ENCODE measurements at regions not wholly inside any gene's neighbourhood (a gene's known extent, or its start where the extent isn't known, plus 50 kb on each side); places are given as distances from the start of the nearest gene placed in this dataset.
A peak's percentile ranks its signal among the peaks of the same experiment; 100 is the strongest.

DNA sequence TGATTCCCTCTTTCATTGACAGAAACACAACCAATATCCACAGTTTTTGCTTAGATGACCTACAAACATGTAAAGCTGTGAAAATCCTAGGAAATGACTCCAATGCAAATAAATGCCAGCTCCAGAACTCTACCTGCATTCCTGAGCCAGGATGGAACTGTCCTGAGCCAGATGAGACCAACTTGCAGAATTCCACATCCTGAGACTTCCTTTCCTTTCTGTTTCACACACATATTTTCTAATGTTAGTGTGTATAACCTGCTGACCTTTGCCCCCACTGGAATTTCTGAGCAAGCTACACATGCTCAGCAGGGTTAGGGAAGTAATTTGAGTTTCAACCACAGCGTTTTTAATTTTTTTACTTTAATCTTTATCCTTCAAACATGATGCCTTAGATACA is 69.6 kb upstream of the ADGRF1 start:
- no peaks in the 10 kb centered on the region for H3K36me3 ChIP-seq (ENCODE audit: control insufficient read depth, insufficient read depth, low read length)
- no peak overlapping the region for H3K4me2 ChIP-seq (ENCODE audit: insufficient read depth, low read length)
- POLR2A ChIA-PET, result no interaction called here
- TF ChIP-seq NRF1 (conservative IDR thresholded peaks at IDR 0.05 in 1 of 2, IDR thresholded peaks at IDR 0.05 in 1 of 2) (peak in 1 of 2 experiments; percentile 33; a peak in 1 of 4 replicates), RAD21 (CRISPR knock-in tag; conservative IDR thresholded peaks at IDR 0.05 in 1 of 2, IDR thresholded peaks at IDR 0.05 in 1 of 2) (no peak), NR2C1 (IDR thresholded peaks at IDR 0.05) (no peak), NR2C1 (tag; IDR thresholded peaks at IDR 0.05) (peak; percentile 58; the same call in 1 of the 2 replicates), ATF1 (CRISPR knock-in tag; IDR thresholded peaks at IDR 0.05) (no peak), ATF1 (tag; IDR thresholded peaks at IDR 0.05) (no peak), HMG20A (CRISPR knock-in tag; conservative IDR thresholded peaks at IDR 0.05) (no peak)
- TF ChIP-seq, protein P1, sequence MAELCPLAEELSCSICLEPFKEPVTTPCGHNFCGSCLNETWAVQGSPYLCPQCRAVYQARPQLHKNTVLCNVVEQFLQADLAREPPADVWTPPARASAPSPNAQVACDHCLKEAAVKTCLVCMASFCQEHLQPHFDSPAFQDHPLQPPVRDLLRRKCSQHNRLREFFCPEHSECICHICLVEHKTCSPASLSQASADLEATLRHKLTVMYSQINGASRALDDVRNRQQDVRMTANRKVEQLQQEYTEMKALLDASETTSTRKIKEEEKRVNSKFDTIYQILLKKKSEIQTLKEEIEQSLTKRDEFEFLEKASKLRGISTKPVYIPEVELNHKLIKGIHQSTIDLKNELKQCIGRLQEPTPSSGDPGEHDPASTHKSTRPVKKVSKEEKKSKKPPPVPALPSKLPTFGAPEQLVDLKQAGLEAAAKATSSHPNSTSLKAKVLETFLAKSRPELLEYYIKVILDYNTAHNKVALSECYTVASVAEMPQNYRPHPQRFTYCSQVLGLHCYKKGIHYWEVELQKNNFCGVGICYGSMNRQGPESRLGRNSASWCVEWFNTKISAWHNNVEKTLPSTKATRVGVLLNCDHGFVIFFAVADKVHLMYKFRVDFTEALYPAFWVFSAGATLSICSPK (IDR thresholded peaks at IDR 0.05; ENCODE audit: borderline replicate concordance), result no peak
- H3K9ac ChIP-seq (ENCODE audit: insufficient read depth in 1 of 2, low read depth in 2 of 2, low read length in 2 of 2), result no peak overlapping the region
- in situ Hi-C loops (cut with MboI), result no loop called here
- H2AFZ ChIP-seq (ENCODE audit: low read depth, low read length), result no peak overlapping the region
- BruUV-seq (replicated peaks), result no TSS peak
- H3K4me1 ChIP-seq (replicated peaks in 1 of 2; ENCODE audit: control insufficient read depth in 2 of 2, insufficient read depth in 2 of 2, low read length in 2 of 2), result peaks cover 0 to 8% of the 10 kb centered on the region in 2 experiments; a peak in 3 of 5 replicates
- intact Hi-C loops (cut with micrococcal nuclease), result no loop called here
- no peak overlapping the region for H3K27ac ChIP-seq (ENCODE audit: extremely low read depth, low read depth, low read length)
- no peaks in the 10 kb centered on the region for H3K27me3 ChIP-seq (ENCODE audit: control insufficient read depth in 2 of 2, insufficient read depth in 2 of 2, low read length in 2 of 2)
- FAIRE-seq (peak; percentile 49), DNase-seq (ENCODE audit: extremely low read depth in 1 of 4, low spot score in 3 of 4) (no peak), ATAC-seq (no peak)
- CTCF ChIA-PET (ENCODE audit: low intra/inter-chr PET ratio), result interaction anchor here (0.7 kb wide), 1 partner anchor 9 kb away, joined by 3 read pairs; no protein-coding TSS in a partner anchor
- H3K9me3 ChIP-seq (replicated peaks; ENCODE audit: control insufficient read depth, insufficient read depth, low read depth, low read length), result no peaks in the 10 kb centered on the region
- 7% methylated on average over 1 of the region's 1 CpG for WGBS (ENCODE audit: insufficient coverage, low coverage, missing lambda C conversion rate)
- no peak overlapping the region for H3K4me3 ChIP-seq
- H3K79me2 ChIP-seq (ENCODE audit: control insufficient read depth, insufficient read depth, low read length), result no peaks in the 10 kb centered on the region
- H4K20me1 ChIP-seq (replicated peaks; ENCODE audit: control insufficient read depth, insufficient read depth, low read length), result no peaks in the 10 kb centered on the region
- no peaks in the 10 kb centered on the region for H3K9me1 ChIP-seq (ENCODE audit: control insufficient read depth, insufficient read depth, low read length)
